HepG2 (cell line): ENCODE measurements at regions not wholly inside any gene's neighbourhood (a gene's known extent, or its start where the extent isn't known, plus 50 kb on each side); places are given as distances from the start of the nearest gene placed in this dataset.

Experiments
- ATAC-seq: fragments of 200-7000 bp; cut with Tn5 transposase; 3 replicates; pipeline ENCODE4 v1.9.1; 2020; ENCODE audit warnings: mild to moderate bottlenecking, moderate library complexity
- BruUV-seq: library from RNA; stranded (reverse); fragments of 400-500 nt; replicated peaks from 2 replicates; lab custom pipeline; 2021; lab: Mats Ljungman, UMichigan
- CTCF ChIA-PET: fragments of 300-600 bp; formaldehyde crosslinking; extraction: SDS; loops from one replicate; lab custom pipeline; 2021; ENCODE audit warnings: low total read pairs, inconsistent platforms, low intra/inter-chr PET ratio; lab: Yijun Ruan, JAX
- POLR2A ChIA-PET: fragments of 350-600 bp; sonication (Branson Sonifier 250); formaldehyde crosslinking; loops from one replicate; lab custom pipeline; 2020; ENCODE audit warnings: antibody characterized with exemption, inconsistent platforms; lab: Yijun Ruan, JAX
- DNase-seq: peaks from one replicate; pipeline ENCODE4 v3.0.0-alpha.2; 2015; ENCODE audit warnings: low spot score
- FAIRE-seq: peaks from 3 replicates; lab custom pipeline; 2011; peaks lifted over from hg19 to GRCh38; lab: Jason Lieb, UNC
- H2AFZ ChIP-seq: one replicate; pipeline ENCODE4 v1.6.1; 2011; ENCODE audit warnings: low read length, inconsistent platforms
- H3K27ac ChIP-seq: fragments of 300-600 bp; 3 replicates; pipeline ENCODE4 v1.8.0; 2011; ENCODE audit warnings: mixed run types, mild to moderate bottlenecking, mixed read lengths, low read length, inconsistent platforms; ENCODE audit not compliant: insufficient read depth; ENCODE audit errors: extremely low read length
- H3K27me3 ChIP-seq, 2 experiments: fragments of 200-600 bp in 1 of 2; 2 replicates in 1 of 2; 3 replicates in 1 of 2; pipeline versions ENCODE4 v1.6.0 to v1.8.0; 2011; ENCODE audit warnings: low read length in 2 of 2, mild to moderate bottlenecking in 2 of 2, moderate library complexity in 2 of 2, inconsistent platforms in 1 of 2; ENCODE audit not compliant: insufficient read depth in 2 of 2, control insufficient read depth in 1 of 2
- H3K36me3 ChIP-seq, 2 experiments: fragments of 200-600 bp in 1 of 2; replicated peaks in 1 of 2; 2 replicates in 1 of 2; 3 replicates in 1 of 2; pipeline versions ENCODE4 v1.5.1 to v1.8.0; 2011; ENCODE audit warnings: low read length in 2 of 2, inconsistent platforms in 1 of 2; ENCODE audit not compliant: insufficient read depth in 2 of 2, control insufficient read depth in 1 of 2
- H3K4me1 ChIP-seq: 2 replicates; pipeline ENCODE4 v1.5.1; 2012; ENCODE audit warnings: low read length, inconsistent platforms; ENCODE audit not compliant: insufficient read depth
- H3K4me2 ChIP-seq: 2 replicates; pipeline ENCODE4 v1.6.0; 2011; ENCODE audit warnings: low read depth, low read length, inconsistent platforms
- H3K4me3 ChIP-seq, 3 experiments: fragments of 200-600 bp in 1 of 3; sonication (generic), shearing (Covaris generic) in 1 of 3; replicated peaks in 1 of 3; 2 replicates each; pipeline ENCODE4 v1.5.1; 2011 to 2016; ENCODE audit warnings: low read length in 3 of 3, inconsistent platforms in 2 of 3, low read depth in 2 of 3, mild to moderate bottlenecking in 2 of 3, control low read depth in 1 of 3, mixed read lengths in 1 of 3; ENCODE audit not compliant: insufficient read depth in 1 of 3
- H3K79me2 ChIP-seq: one replicate; pipeline ENCODE4 v1.6.1; 2011; ENCODE audit warnings: low read length, inconsistent platforms; ENCODE audit not compliant: insufficient read depth
- H3K9ac ChIP-seq: 2 replicates; pipeline ENCODE4 v1.6.0; 2011; ENCODE audit warnings: mild to moderate bottlenecking, low read depth, low read length, inconsistent platforms; ENCODE audit not compliant: insufficient read depth
- H3K9me3 ChIP-seq: 2 replicates; pipeline ENCODE4 v1.5.1; 2012; ENCODE audit warnings: mild to moderate bottlenecking, low read length
- H4K20me1 ChIP-seq: 2 replicates; pipeline ENCODE4 v1.6.0; 2011; ENCODE audit warnings: inconsistent platforms, mild to moderate bottlenecking, low read length, moderate library complexity; ENCODE audit not compliant: insufficient read depth
- ADNP ChIP-seq: sonication (generic); formaldehyde crosslinking; IDR thresholded peaks from 2 replicates; pipeline ENCODE4 v1.4.0; 2020; ENCODE audit warnings: missing genetic modification reagents
- ELF4 ChIP-seq: sonication (generic); formaldehyde crosslinking; IDR thresholded peaks from 2 replicates; pipeline ENCODE4 v1.5.0; 2020; ENCODE audit warnings: missing genetic modification reagents, mild to moderate bottlenecking, moderate library complexity, borderline replicate concordance
- JUND ChIP-seq: sonication (generic); formaldehyde crosslinking; IDR thresholded peaks from 2 replicates; pipeline ENCODE4 v1.8.0; 2022; ENCODE audit warnings: mild to moderate bottlenecking, missing genetic modification reagents
- PRPF4 ChIP-seq: fragments of 200-400 bp; formaldehyde crosslinking; IDR thresholded peaks from 2 replicates; pipeline ENCODE4 v1.6.1; 2016; ENCODE audit warnings: low read length, low read depth; ENCODE audit not compliant: poor library complexity, severe bottlenecking
- RFXANK ChIP-seq: IDR thresholded peaks from 2 replicates; pipeline ENCODE4 v1.6.1; 2016
- ZBTB38 ChIP-seq: sonication (generic); formaldehyde crosslinking; IDR thresholded peaks from 2 replicates; pipeline ENCODE4 v1.5.1; 2020; ENCODE audit warnings: mild to moderate bottlenecking, missing genetic modification reagents
- WGBS: methylation state at CpG from one replicate; pipeline ENCODE4 v1.1.6; 2017; ENCODE audit warnings: low lambda C conversion rate; 5-methylcytosine and 5-hydroxymethylcytosine counted together
- in situ Hi-C: cut with HindIII; loops from 2 replicates; pipeline ENCODE4 v1.10.0; 2017; ENCODE audit warnings: low pct_unique_long_range_greater_than_20kb; ENCODE audit not compliant: extremely low pct_ligation_motif_present
- intact Hi-C: fragments of 100-400 bp; cut with micrococcal nuclease; formaldehyde crosslinking; loops from one replicate; pipeline ENCODE4 v1.10.0; 2022; ENCODE audit not compliant: unreplicated experiment
- TF ChIP-seq, protein P1 (sequence below): sonication (generic); formaldehyde crosslinking; IDR thresholded peaks from 2 replicates; pipeline ENCODE4 v1.4.0; 2020; ENCODE audit warnings: missing genetic modification reagents
- TF ChIP-seq, protein P2 (sequence below): sonication (generic); formaldehyde crosslinking; IDR thresholded peaks from 2 replicates; pipeline ENCODE4 v1.5.1; 2020; ENCODE audit warnings: mild to moderate bottlenecking, missing genetic modification reagents, moderate library complexity

- no peak for TF ChIP-seq PRPF4
These were observed 383.4 kb upstream of the MEIS2 start (continued) for GRCh38 chr15:37483779-37484178.

DNA sequence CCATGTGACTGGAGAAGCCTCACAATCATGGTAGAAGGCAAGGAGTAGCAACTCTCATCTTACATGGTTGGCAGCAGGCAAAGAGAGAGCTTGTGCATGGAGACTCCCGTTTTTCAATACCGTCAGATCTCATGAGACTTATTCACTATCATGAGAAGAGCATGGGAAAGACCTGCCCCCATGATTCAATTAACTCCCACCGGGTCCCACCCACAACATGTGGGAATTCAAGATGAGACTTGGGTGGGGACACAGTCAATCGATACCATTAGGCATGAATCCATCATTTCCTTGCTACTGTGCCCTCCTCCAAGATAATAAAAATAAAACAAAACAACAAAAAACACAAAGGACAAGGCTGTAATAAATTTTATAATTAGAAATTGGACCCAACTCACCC lies 384.7 kb upstream of the MEIS2 start:
- TF ChIP-seq ELF4 (CRISPR knock-in tag) (no peak), ADNP (no peak)
- ATAC-seq (no peak), FAIRE-seq (no peak), DNase-seq (no peak)
- H3K4me1 ChIP-seq, result no peaks in the 10 kb centered on the region
- H3K79me2 ChIP-seq, result no peaks in the 10 kb centered on the region
- peaks cover 70% of the 10 kb centered on the region for H3K9me3 ChIP-seq
- POLR2A ChIA-PET, result no interaction called here
- no peaks in the 10 kb centered on the region; a peak in 1 of 5 replicates for H3K27me3 ChIP-seq
- no peak overlapping the region for H3K4me3 ChIP-seq
- in situ Hi-C loops (no loop called here), intact Hi-C loops (no loop called here)
- H3K4me2 ChIP-seq, result no peak overlapping the region
- H3K9ac ChIP-seq, result no peak overlapping the region
- H3K36me3 ChIP-seq, result no peaks in the 10 kb centered on the region
- CTCF ChIA-PET, result no interaction called here
- 2% methylated on average over 4 of the region's 4 CpGs for WGBS
- no peak overlapping the region for H2AFZ ChIP-seq
- BruUV-seq, result no TSS peak
- H4K20me1 ChIP-seq, result no peaks in the 10 kb centered on the region
- H3K27ac ChIP-seq, result no peak overlapping the region

DNA sequence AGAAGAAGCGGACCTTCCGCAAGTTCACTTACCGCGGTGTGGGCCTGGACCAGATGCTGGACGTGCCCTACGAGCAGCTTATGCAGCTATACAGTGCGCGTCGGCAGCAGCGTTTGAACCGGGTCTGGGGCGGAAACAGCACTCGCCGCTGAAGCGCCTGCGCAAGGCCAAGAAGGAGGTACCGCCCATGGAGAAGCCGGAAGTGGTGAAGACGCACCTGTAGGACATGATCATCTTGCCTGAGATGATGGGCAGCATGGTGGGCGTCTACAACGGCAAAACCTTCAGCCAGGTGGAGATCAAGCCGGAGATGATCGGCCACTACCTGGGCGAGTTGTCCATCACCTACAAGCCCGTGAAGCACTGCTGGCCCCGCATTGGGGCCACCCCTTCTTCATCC lies 390.4 kb upstream of the MEIS2 start:
- DNase-seq (no peak), FAIRE-seq (no peak), ATAC-seq (no peak)
- TF ChIP-seq, protein P1, sequence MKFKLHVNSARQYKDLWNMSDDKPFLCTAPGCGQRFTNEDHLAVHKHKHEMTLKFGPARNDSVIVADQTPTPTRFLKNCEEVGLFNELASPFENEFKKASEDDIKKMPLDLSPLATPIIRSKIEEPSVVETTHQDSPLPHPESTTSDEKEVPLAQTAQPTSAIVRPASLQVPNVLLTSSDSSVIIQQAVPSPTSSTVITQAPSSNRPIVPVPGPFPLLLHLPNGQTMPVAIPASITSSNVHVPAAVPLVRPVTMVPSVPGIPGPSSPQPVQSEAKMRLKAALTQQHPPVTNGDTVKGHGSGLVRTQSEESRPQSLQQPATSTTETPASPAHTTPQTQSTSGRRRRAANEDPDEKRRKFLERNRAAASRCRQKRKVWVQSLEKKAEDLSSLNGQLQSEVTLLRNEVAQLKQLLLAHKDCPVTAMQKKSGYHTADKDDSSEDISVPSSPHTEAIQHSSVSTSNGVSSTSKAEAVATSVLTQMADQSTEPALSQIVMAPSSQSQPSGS, result no peak
- TF ChIP-seq RFXANK (CRISPR knock-in tag) (no peak), ZBTB38 (no peak), JUND (CRISPR knock-in tag) (no peak)
- TF ChIP-seq, protein P2, sequence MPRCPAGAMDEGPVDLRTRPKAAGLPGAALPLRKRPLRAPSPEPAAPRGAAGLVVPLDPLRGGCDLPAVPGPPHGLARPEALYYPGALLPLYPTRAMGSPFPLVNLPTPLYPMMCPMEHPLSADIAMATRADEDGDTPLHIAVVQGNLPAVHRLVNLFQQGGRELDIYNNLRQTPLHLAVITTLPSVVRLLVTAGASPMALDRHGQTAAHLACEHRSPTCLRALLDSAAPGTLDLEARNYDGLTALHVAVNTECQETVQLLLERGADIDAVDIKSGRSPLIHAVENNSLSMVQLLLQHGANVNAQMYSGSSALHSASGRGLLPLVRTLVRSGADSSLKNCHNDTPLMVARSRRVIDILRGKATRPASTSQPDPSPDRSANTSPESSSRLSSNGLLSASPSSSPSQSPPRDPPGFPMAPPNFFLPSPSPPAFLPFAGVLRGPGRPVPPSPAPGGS (CRISPR knock-in tag), result no peak
- Histone ChIP-seq H3K27ac (no peak overlapping the region), H2AFZ (no peak overlapping the region), H3K4me3 (no peak overlapping the region), H3K9me3 (peaks cover 42% of the 10 kb centered on the region), H3K79me2 (no peaks in the 10 kb centered on the region), H4K20me1 (no peaks in the 10 kb centered on the region), H3K27me3 (no peaks in the 10 kb centered on the region; a peak in 1 of 5 replicates), H3K36me3 (no peaks in the 10 kb centered on the region), H3K4me2 (no peak overlapping the region), H3K9ac (no peak overlapping the region), H3K4me1 (no peaks in the 10 kb centered on the region)
- intact Hi-C loops, result no loop called here
- WGBS, result 62% methylated on average over 26 of the region's 26 CpGs
- ChIA-PET CTCF (no interaction called here), POLR2A (no interaction called here)
- in situ Hi-C loops, result no loop called here
- BruUV-seq, result no TSS peak
